DMS 273 (cell line): ENCODE measurements at regions not wholly inside any gene's neighbourhood (a gene's known extent, or its start where the extent isn't known, plus 50 kb on each side); places are given as distances from the start of the nearest gene placed in this dataset.
A peak's percentile ranks its signal among the peaks of the same experiment; 100 is the strongest.
"Not testable (repeated sequence)": the region's sequence is repeated elsewhere in the genome, so short reads cannot be mapped to it uniquely, and the experiment has no call there.

ENCODE experiments used
- DNase-seq: peaks from one replicate; lab custom pipeline; 2025; ENCODE audit not compliant: unreplicated experiment; lab: John Stamatoyannopoulos, UW

DNA sequence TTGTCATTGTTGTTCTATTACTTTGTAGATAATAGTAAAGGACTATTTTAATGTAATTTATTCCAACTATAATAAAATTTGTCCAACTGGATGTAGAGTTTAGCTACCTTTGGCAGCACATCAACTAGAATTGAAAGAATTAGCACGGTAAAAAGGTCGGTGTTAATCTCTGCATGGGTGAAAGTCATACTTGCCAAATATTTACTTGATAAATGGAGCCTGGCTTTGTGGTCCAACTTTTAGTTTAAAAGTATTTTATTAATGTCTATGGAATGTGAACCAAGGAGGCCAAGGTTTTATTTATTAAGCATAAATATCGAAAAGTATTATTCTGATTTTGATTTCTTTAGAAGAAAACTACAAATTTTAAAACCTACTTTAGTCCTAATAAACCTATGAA, 1389.0 kb downstream of the PCDH9 start:
- DNase-seq, result no peak

- DNase-seq, result peak; percentile 26
Observed at GRCh38 chr13:65836066-65836465, 1394.1 kb downstream of the PCDH9 start.

GRCh38 chr13:65834897-65835296, 1395.2 kb downstream of the PCDH9 start:
- no peak for DNase-seq

GRCh38 chr13:65830411-65831205, 1399.5 kb downstream of the PCDH9 start:
- DNase-seq, result no peak

GRCh38 chr13:65829241-65830008, 1400.7 kb downstream of the PCDH9 start:
- no peak for DNase-seq

- no peak for DNase-seq
Observed at GRCh38 chr13:65826657-65827056, 1403.5 kb downstream of the PCDH9 start.

GRCh38 chr13:65825039-65825438, 1405.1 kb downstream of the PCDH9 start:
- DNase-seq, result no peak

GRCh38 chr13:65808061-65808460, 1422.1 kb downstream of the PCDH9 start:
- DNase-seq, result no peak

DNA sequence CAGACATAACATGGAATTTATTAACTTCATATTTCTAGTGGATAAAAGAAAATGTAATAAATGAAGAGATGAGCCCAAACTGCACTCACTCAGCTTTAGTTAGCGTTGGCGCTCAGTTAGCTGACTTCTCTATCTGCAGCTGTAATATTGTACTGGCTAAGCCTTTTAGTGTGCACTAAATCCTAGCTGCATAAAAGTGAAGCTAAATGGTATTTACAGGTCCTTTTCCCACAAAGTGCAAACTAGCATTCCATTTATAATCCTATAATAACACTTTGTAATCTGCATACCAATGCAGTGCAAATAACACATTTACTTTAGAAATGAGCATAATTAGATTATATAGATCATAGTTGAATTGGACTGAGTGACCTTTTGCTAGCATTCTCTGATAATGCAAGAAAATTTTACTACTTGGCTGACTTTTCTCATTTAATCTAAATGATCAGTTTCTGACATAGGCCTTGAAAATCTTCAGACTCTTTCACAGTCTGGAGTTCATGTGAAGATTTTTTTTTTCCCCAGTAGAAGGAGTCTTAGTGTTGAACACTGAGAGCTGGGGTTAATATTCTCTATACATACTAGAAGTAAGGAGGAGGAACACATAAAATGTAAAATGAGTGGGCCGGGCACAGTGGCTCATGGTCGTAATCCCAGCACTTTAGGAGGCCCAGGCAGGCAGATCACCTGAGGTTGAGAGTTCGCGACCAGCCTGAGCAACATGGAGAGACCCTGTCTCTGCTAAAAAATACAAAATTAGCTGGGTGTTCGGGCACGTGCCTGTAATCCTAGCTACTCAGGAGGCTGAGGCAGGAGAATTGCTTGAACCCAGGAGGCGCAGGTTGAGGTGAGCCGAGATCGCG, 1426.4 kb downstream of the PCDH9 start:
- DNase-seq, result no peak

DNA sequence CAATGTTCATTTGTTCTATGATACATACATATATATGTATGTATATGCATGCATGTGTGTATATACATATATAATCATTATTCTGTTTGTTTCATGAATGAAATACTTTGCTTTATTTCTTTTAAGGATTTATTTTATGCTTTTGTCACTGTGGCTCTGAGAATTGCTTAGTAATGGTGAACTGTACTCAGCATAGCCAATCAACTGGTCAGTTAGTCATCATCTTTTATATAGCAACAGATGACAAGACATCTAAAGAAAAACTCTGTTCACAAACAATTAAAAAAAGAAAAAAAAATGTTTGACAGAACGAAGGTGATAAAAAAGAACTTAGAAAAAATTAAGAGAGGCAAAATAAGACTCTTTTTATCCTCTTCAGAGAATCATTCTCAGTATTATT, 1440.3 kb downstream of the PCDH9 start:
- no peak for DNase-seq

DNA sequence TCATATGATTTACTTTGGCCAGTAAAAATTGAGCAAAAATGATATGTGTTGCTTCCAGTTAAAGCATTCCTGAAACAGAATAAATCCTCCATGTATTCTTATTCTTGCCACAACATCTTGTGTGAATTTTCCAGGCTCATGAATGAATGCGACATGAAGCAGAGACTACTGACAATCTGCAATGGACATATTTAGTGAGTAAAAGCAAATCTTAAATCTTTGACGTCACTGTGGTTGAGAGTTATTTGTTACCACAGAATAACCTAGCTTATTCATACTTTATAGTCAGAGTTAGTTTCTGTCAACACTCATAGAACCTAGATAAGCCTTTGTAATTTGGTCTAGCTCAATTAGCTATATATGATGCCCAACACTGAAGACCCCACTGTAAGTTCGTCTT, 1443.1 kb downstream of the PCDH9 start:
- DNase-seq, result no peak

GRCh38 chr13:65784088-65784816, 1445.9 kb downstream of the PCDH9 start:
- DNase-seq, result no peak

GRCh38 chr13:65783383-65783782, 1446.8 kb downstream of the PCDH9 start:
- no peak for DNase-seq

- not testable (repeated sequence) for DNase-seq
Observed at GRCh38 chr13:65771704-65772313, 1458.3 kb downstream of the PCDH9 start.

DNA sequence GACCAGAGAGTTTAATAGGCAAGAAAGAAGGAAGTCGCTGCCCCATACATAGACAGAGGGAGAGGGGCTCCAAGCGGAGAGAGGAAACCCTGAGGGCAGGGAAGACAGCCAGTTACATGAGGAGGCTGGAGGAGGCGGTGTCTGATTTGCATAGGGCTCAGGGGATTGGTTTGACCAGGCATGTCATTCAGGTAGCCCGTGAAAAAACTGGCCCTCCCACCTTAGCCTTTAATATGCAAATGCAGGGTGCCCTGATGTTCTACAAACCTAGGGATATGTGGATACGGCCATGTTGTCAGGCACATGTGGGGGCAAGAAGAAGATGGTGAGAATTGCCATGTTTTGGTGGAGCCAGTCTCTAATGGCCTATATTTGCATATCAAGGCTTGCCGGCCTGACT, 1461.6 kb downstream of the PCDH9 start:
- DNase-seq, result no peak

DNA sequence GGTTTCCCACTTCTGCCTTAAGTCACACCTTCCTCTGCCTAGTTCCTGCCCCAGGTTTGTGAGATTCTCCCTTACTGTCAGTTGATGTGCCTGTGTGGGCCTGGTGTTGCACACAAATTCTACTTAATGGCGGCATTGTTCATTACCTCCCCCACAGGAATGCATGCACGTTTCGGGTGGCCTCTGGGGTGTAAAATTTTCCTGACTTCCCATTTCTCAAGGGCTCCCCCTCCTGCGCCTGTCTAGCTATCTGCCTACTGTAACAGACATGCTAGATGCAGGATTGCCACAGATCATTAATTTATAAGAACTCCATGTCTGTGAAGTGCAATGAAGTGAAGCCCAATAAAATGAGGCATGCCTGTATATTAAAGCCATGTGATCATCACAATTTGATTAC, 1466.3 kb downstream of the PCDH9 start:
- DNase-seq, result no peak

DNA sequence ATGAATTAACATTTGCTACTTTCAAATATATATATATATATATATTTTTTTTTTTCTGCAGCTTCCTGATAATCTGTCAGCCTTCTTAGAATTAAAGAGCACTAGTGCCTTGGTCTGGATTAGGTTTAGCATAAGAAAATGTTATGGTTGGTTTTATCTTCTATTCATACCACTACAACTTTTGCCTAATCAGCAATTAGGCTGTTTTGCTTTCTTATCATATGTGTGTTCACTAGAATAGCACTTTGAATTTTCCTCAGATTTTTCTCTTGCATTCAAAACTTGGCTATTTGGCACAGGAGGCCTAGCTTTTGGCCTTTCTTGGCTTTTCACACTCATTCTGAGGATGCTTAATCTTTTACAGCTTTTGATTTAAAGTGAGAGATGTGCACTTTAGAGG, 1468.1 kb downstream of the PCDH9 start:
- no peak for DNase-seq

DNA sequence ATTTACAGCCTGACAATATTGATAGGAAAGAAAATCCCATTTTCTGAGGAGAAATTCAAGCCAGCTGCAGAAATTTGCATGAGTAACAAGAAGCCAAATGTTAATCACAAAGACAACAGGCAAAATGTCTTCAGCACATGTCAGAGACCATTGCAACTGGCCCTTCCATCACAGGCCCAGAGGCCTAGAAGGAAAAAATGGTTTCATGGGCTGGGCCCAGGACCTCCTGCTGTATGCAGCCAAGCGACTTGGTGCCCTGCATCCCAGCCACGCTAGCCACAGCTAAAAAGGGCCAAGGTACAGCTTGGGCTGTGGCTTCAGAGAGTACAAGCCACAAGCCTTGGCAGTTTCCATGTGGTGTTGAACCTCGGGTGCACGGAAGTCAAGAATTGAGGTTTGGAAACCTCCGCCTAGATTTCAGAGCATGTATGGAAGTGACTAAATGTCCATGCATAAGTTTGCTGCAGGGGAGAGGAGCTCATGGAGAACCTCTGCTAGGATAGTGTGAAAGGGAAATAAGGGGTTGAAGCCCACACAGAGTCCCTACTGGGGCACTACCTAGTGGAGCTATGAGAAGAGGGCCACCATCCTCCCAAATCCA, 1474.0 kb downstream of the PCDH9 start:
- no peak for DNase-seq

- no peak for DNase-seq
Observed at GRCh38 chr13:65748227-65748626, 1481.9 kb downstream of the PCDH9 start.

DNA sequence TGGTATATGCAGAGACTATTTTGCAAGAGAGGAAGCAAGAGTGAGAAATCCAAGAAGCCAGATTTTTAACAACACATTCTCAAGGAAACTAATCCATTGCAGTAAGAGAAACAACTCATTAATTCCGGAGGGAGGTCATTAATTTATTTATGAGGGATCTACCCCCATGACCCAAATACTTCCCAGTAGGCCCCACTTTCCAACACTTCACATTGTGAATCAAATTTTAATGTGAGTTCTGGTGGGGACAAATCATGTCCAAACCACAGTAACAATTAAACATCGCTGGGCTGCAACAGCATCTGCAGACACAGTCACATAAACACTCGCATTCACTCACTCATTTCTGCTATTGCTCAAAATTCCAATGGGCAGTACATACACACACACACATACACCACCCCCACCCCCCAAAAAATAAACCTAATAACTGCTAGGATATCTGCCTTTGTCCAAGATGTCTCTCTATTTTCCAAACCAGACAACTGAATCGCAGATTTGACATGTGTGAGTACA, 1483.7 kb downstream of the PCDH9 start:
- no peak for DNase-seq
